Esophagus muscularis mucosa (tissue), 4 donors: ENCODE measurements at regions not wholly inside any gene's neighbourhood (a gene's known extent, or its start where the extent isn't known, plus 50 kb on each side); places are given as distances from the start of the nearest gene placed in this dataset.

Experiments
- DNase-seq: peaks from one replicate; pipeline ENCODE4 v3.0.0-alpha.2; 2017; ENCODE audit errors: extremely low spot score
- H3K27ac ChIP-seq, 4 donors: fragments of 200-600 bp; sonication (generic); replicated peaks in 1 of 4; 1 replicate in 3 of 4; 2 replicates in 1 of 4; pipeline ENCODE4 v1.5.1; 2016 to 2019; ENCODE audit warnings: mild to moderate bottlenecking in 1 of 4
- H3K27me3 ChIP-seq, 4 donors: fragments of 200-600 bp; sonication (generic); one replicate each; pipeline versions ENCODE4 v1.5.1 to v1.6.0; 2016 to 2019
- H3K36me3 ChIP-seq, 4 donors: fragments of 200-600 bp; sonication (generic); one replicate each; pipeline ENCODE4 v1.5.1; 2016 to 2019
- H3K4me1 ChIP-seq, 4 donors: fragments of 200-600 bp; sonication (generic); one replicate each; pipeline ENCODE4 v1.5.1; 2016 to 2019
- H3K4me3 ChIP-seq, 4 donors: fragments of 200-600 bp; sonication (generic); 1 replicate in 2 of 4; 2 replicates in 2 of 4; pipeline ENCODE4 v1.5.1; 2016 to 2019; ENCODE audit warnings: mild to moderate bottlenecking in 4 of 4, moderate library complexity in 1 of 4
- H3K9me3 ChIP-seq, 4 donors: fragments of 200-600 bp; sonication (generic); 1 replicate in 3 of 4; 2 replicates in 1 of 4; pipeline ENCODE4 v1.5.1; 2016 to 2019
- CTCF ChIP-seq, 3 experiments: fragments of 200-600 bp in 2 of 3; fragments of 450-650 bp in 1 of 3; sonication (generic) in 2 of 3; IDR thresholded peaks; one replicate each; pipeline ENCODE4 v1.5.1; 2017 to 2019; ENCODE audit warnings: antibody characterized with exemption in 3 of 3, mild to moderate bottlenecking in 2 of 3, moderate library complexity in 1 of 3
- EP300 ChIP-seq: sonication (generic); formaldehyde crosslinking; IDR thresholded peaks from one replicate; pipeline ENCODE4 v1.6.1; 2017; ENCODE audit warnings: antibody characterized with exemption
- POLR2A ChIP-seq: fragments of 450-650 bp; IDR thresholded peaks from one replicate; pipeline ENCODE4 v1.6.1; 2017; ENCODE audit warnings: antibody characterized with exemption, moderate library complexity, mild to moderate bottlenecking, low read depth
- POLR2AphosphoS5 ChIP-seq, 2 donors: sonication (generic); formaldehyde crosslinking; IDR thresholded peaks; one replicate each; pipeline ENCODE4 v1.6.1; 2017; ENCODE audit warnings: antibody characterized with exemption in 2 of 2
- WGBS: methylation state at CpG from one replicate; pipeline ENCODE4 v1.1.5; 2018; 5-methylcytosine and 5-hydroxymethylcytosine counted together
- intact Hi-C: fragments of 100-400 bp; cut with DNase I; formaldehyde crosslinking; loops from one replicate; pipeline ENCODE4 v1.15.1; 2023

- no peak for DNase-seq
- TF ChIP-seq POLR2A = no peak
- TF ChIP-seq CTCF (IDR thresholded peaks at IDR 0.05) = no peak
- no peak for TF ChIP-seq EP300
- no peak for TF ChIP-seq POLR2AphosphoS5 (IDR thresholded peaks at IDR 0.05)
- H3K4me3 ChIP-seq = no peak overlapping the region
- H3K4me1 ChIP-seq = no peaks in the 10 kb centered on the region
- no peaks in the 10 kb centered on the region for H3K36me3 ChIP-seq
- H3K9me3 ChIP-seq = peaks cover 0 to 7% (median 2%) of the 10 kb centered on the region in 4 donors
- no peak overlapping the region for H3K27ac ChIP-seq
- intact Hi-C loops = no loop called here
- no peaks in the 10 kb centered on the region for H3K27me3 ChIP-seq
- WGBS = 92% methylated on average over 3 of the region's 3 CpGs
Observed at GRCh38 chr2:60226943-60227342, 326.5 kb downstream of the BCL11A start.

- Histone ChIP-seq H3K9me3 (peaks cover 0 to 1% (median 0%) of the 10 kb centered on the region in 4 donors), H3K27ac (no peak overlapping the region), H3K4me3 (no peak overlapping the region), H3K36me3 (no peaks in the 10 kb centered on the region), H3K27me3 (no peaks in the 10 kb centered on the region), H3K4me1 (no peaks in the 10 kb centered on the region)
- intact Hi-C loops = no loop called here
- DNase-seq = no peak
- no peak for TF ChIP-seq POLR2A
- no peak for TF ChIP-seq CTCF (IDR thresholded peaks at IDR 0.05)
- TF ChIP-seq POLR2AphosphoS5 (IDR thresholded peaks at IDR 0.05) = no peak
- no peak for TF ChIP-seq EP300
- WGBS = 77% methylated on average over 3 of the region's 3 CpGs
Observed at GRCh38 chr2:60226191-60226590, 327.3 kb downstream of the BCL11A start.

- no peaks in the 10 kb centered on the region for H3K27me3 ChIP-seq
- no peaks in the 10 kb centered on the region for H3K9me3 ChIP-seq
- H3K27ac ChIP-seq = no peak overlapping the region
- 78% methylated on average over 2 of the region's 2 CpGs for WGBS
- TF ChIP-seq POLR2AphosphoS5 (IDR thresholded peaks at IDR 0.05) = no peak
- no peak for TF ChIP-seq POLR2A
- TF ChIP-seq CTCF (IDR thresholded peaks at IDR 0.05) = no peak
- TF ChIP-seq EP300 = no peak
- no peaks in the 10 kb centered on the region for H3K36me3 ChIP-seq
- DNase-seq = no peak
- intact Hi-C loops = no loop called here
- no peaks in the 10 kb centered on the region for H3K4me1 ChIP-seq
- no peak overlapping the region for H3K4me3 ChIP-seq
Observed at GRCh38 chr2:60223859-60224258, 329.6 kb downstream of the BCL11A start.

GRCh38 chr2:60221098-60221497 lies 332.4 kb downstream of the BCL11A start:
- Histone ChIP-seq H3K4me1 (peaks cover 0 to 5% (median 2%) of the 10 kb centered on the region in 4 donors), H3K4me3 (no peak overlapping the region), H3K9me3 (no peaks in the 10 kb centered on the region), H3K27me3 (no peaks in the 10 kb centered on the region), H3K27ac (no peak overlapping the region), H3K36me3 (no peaks in the 10 kb centered on the region)
- intact Hi-C loops = no loop called here
- DNase-seq = no peak
- WGBS = 83% methylated on average over 3 of the region's 3 CpGs
- no peak for TF ChIP-seq CTCF (IDR thresholded peaks at IDR 0.05)

- H3K27ac ChIP-seq = no peak overlapping the region
- no peak for DNase-seq
- peaks cover 0 to 14% (median 10%) of the 10 kb centered on the region in 4 donors for H3K4me1 ChIP-seq
- no peak for TF ChIP-seq POLR2AphosphoS5 (IDR thresholded peaks at IDR 0.05)
- no peak for TF ChIP-seq CTCF (IDR thresholded peaks at IDR 0.05)
- TF ChIP-seq POLR2A = no peak
- TF ChIP-seq EP300 = no peak
- H3K36me3 ChIP-seq = no peaks in the 10 kb centered on the region
- 85% methylated on average over 6 of the region's 6 CpGs for WGBS
- H3K27me3 ChIP-seq = no peaks in the 10 kb centered on the region
- H3K9me3 ChIP-seq = no peaks in the 10 kb centered on the region
- H3K4me3 ChIP-seq = no peak overlapping the region
- intact Hi-C loops = no loop called here
Observed at GRCh38 chr2:60219536-60219935, 333.9 kb downstream of the BCL11A start.
